ENCODE measurements at regions not wholly inside any gene's neighbourhood (a gene's known extent, or its start where the extent isn't known, plus 50 kb on each side); places are given as distances from the start of the nearest gene placed in this dataset.

- TF ChIP-seq CTCF (IDR thresholded peaks at IDR 0.05; ENCODE audit: insufficient read depth, low read length, poor library complexity, severe bottlenecking) (no peak), EZH2phosphoT487 (conservative IDR thresholded peaks at IDR 0.05; ENCODE audit: low read length) (no peak)
Measured at GRCh38 chrX:25432396-25432795, 416.6 kb upstream of the ARX start.
